ELF-1 (cell line): ENCODE measurements at regions not wholly inside any gene's neighbourhood (a gene's known extent, or its start where the extent isn't known, plus 50 kb on each side); places are given as distances from the start of the nearest gene placed in this dataset.
A peak's percentile ranks its signal among the peaks of the same experiment; 100 is the strongest.

Source experiments
- DNase-seq: peaks from one replicate; pipeline ENCODE4 v3.0.0-alpha.2; 2016; ENCODE audit warnings: low read depth, low spot score

GRCh38 chr2:195498176-195498575 is 158.8 kb upstream of the SLC39A10 start:
- peak; percentile 39 for DNase-seq

GRCh38 chr2:195496991-195497390 is 160.0 kb upstream of the SLC39A10 start:
- no peak for DNase-seq

GRCh38 chr2:195495966-195496365 is 161.1 kb upstream of the SLC39A10 start:
- no peak for DNase-seq

- no peak for DNase-seq
Measured at GRCh38 chr2:195495351-195495750, 161.7 kb upstream of the SLC39A10 start.

GRCh38 chr2:195494451-195494850 is 162.6 kb upstream of the SLC39A10 start:
- DNase-seq: no peak

GRCh38 chr2:195493416-195493815 is 163.6 kb upstream of the SLC39A10 start:
- DNase-seq: no peak

- DNase-seq: no peak
Measured at GRCh38 chr2:195490319-195490718, 166.7 kb upstream of the SLC39A10 start.

GRCh38 chr2:195489101-195489500 is 167.9 kb upstream of the SLC39A10 start:
- no peak for DNase-seq

- DNase-seq: no peak
Measured at GRCh38 chr2:195488567-195488966, 168.5 kb upstream of the SLC39A10 start.

- DNase-seq: no peak
Measured at GRCh38 chr2:195486987-195487644, 169.9 kb upstream of the SLC39A10 start.

- no peak for DNase-seq
Measured at GRCh38 chr2:195486520-195486919, 170.5 kb upstream of the SLC39A10 start.

- no peak for DNase-seq
Measured at GRCh38 chr2:195482010-195482409, 175.0 kb upstream of the SLC39A10 start.

- DNase-seq: no peak
Measured at GRCh38 chr2:195480121-195480520, 176.9 kb upstream of the SLC39A10 start.

GRCh38 chr2:195479407-195479806 is 177.6 kb upstream of the SLC39A10 start:
- no peak for DNase-seq

GRCh38 chr2:195477996-195478382 is 179.0 kb upstream of the SLC39A10 start:
- no peak for DNase-seq

GRCh38 chr2:195477248-195477995 is 179.6 kb upstream of the SLC39A10 start:
- DNase-seq: no peak

- DNase-seq: peak; percentile 28
Measured at GRCh38 chr2:195475336-195475735, 181.7 kb upstream of the SLC39A10 start.

GRCh38 chr2:195473862-195474261 is 183.2 kb upstream of the SLC39A10 start:
- no peak for DNase-seq

GRCh38 chr2:195472501-195473234 is 184.4 kb upstream of the SLC39A10 start:
- no peak for DNase-seq

GRCh38 chr2:195471807-195472206 is 185.2 kb upstream of the SLC39A10 start:
- DNase-seq: no peak

- DNase-seq: no peak
Measured at GRCh38 chr2:195471163-195471562, 185.9 kb upstream of the SLC39A10 start.

GRCh38 chr2:195470622-195471021 is 186.4 kb upstream of the SLC39A10 start:
- no peak for DNase-seq

- DNase-seq: no peak
Measured at GRCh38 chr2:195468771-195469170, 188.3 kb upstream of the SLC39A10 start.
